ENCODE measurements at regions not wholly inside any gene's neighbourhood (a gene's known extent, or its start where the extent isn't known, plus 50 kb on each side); places are given as distances from the start of the nearest gene placed in this dataset.

DNA sequence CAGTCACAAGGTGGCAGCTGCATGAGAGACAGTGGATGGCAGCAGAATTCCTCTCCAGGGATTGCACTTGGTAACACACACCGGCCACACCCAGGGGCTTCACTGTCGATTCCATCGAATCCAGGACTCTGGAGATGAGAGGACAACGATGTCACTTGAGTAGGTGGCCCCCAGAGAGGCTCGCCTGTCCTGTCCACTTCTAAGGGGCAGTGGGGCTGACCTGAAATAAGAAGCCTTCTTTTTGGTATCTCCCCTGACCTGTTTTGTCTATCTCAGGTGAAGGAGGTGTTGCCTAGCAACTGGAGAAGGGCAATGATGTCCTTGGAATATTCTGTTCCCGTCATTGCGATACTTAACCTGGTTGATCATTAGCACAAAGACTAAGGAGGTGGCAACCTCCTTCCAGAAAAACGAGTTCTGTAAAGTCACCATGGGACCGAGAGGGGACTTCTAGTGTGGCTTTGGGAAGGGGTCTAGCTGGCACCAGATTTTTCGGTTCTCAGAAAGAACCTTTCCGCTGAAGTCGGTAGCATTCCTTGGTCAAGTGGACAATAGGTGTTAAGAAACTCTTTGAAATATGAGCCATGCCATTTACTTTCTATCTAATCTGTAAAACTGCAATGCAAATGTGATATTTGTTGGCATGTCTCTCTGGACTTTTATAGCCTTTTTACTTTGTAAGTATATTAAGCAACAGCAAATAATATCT is 85.2 kb upstream of the TMPRSS2 start:
- DNase-seq (ENCODE audit: low spot score), result no peak

DNA sequence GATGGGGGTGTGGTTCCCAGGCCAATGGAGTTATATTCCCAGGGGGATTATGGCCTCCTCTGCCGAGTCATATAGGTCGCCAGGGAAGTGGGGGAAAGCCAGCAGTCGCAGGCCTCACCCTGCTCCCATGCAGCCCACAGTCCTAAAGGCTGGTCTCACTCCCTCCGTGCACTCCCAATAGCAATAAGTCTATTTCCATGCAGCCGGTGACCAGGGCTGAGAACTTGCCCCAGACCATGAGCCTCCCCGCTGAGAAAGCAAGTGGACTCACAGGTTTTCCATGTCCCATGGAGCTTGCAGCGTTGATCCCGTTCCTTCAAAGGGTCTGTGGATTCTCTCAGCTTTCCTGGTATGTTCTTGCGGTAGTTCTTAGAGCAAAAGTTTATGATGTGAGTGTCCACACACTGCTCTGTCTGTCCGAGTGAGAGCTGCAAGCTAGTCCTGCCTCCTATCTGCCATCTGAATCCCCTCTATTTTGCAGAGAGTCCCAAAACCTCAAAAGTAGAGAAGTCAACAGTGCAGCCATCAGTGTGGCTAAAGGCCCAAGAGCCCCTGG is 81.7 kb upstream of the TMPRSS2 start:
- no peak for DNase-seq (ENCODE audit: low spot score)

GRCh38 chr21:41589131-41589530 is 81.2 kb upstream of the TMPRSS2 start:
- DNase-seq (ENCODE audit: low spot score), result no peak

DNA sequence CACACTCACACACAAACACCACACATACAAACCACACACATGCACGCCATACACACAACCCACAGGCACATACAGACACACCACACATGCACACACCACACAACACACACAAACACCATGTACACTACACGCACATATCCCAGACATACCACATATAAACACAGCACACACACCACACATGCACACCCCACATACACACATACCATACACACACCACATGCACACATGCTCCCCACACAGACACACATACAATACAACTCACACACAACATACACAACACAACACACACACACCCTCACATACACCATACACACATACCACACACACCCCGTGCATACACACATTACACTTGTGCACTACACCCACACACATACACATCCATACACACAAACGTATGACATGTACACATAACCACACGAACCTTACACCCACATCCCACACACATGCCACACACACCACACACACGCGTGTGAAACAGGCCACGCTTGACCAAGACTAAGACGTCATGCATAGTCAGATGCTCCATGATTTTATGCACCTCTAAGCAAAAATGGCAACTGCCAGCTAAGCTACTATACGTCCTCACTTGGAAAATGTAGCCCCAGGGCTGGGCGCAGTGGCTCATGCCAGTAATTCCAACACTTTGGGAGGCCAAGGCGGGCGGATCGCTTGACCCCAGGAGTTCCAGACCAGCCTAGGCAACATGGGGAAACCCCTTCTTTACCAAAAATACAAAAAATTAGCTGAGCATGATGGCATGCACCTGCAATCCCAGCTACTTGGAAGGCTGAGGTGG is 77.4 kb upstream of the TMPRSS2 start:
- DNase-seq (ENCODE audit: low spot score), result no peak

DNA sequence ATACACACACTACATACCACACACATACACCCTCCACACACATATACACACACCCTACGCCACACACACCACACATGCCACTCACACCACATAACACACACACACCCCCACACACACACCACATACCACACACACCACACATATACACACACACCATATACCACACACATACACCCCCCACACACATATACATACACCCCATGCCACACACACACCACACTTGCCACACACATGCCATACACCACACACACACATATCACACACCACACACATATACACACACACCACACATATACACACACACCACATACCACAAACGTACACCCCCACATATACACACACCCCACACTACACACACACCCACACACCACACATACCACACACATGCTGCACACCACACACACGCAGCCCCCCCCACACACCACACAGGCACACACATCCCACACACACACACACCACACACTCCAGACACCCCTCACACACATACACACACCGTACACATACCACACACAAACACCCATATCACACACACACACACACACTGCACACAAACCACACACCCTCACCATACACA is 76.7 kb upstream of the TMPRSS2 start:
- no peak for DNase-seq (ENCODE audit: low spot score)

- DNase-seq (ENCODE audit: low spot score), result peak; percentile 65
These were observed 75.4 kb upstream of the TMPRSS2 start for GRCh38 chr21:41583274-41583790.

DNA sequence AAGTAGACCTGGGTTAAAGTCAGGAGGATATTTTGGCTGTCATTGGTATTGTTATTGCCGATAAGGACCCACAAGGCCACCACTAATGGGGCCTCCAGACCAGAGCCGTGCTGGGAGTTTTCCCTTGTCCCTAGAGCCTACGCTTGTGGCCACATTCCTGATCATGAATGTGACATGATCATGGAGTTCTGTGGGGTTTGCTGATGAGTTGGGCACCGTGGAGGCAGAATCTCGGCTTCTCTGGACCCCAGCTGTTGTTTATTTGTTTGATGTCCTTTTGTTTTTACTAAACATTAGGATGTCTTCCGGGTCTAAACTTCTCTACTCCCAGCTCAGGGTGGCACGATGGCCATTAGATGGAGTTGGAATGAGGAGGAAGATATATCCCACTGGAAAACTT is 74.9 kb upstream of the TMPRSS2 start:
- no peak for DNase-seq (ENCODE audit: low spot score)

DNA sequence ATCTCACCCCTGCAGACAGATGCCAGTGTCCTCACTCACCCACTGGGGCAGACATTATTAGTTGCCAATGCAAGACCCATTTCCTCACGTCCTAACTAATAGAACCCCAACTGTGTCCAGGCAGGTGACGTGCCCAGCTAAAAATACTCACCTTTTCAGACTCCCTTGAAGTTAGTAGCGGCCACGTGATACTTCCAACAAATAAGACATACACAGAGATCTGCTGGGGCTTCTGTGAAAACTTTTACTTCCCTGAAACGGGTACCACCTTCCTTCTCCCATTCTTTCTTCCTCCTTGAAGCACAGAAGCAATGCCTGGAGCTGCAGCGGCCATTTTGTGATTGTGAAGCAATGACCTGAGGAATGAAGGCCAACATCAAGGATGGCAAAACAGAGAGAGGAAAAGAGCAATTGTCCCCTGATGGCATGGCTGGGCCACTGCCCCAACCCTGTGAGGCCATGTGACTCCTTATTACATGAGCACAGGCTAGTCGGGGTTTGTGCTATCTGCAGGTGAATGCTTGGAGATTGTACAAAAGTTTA is 74.4 kb upstream of the TMPRSS2 start:
- no peak for DNase-seq (ENCODE audit: low spot score)

DNA sequence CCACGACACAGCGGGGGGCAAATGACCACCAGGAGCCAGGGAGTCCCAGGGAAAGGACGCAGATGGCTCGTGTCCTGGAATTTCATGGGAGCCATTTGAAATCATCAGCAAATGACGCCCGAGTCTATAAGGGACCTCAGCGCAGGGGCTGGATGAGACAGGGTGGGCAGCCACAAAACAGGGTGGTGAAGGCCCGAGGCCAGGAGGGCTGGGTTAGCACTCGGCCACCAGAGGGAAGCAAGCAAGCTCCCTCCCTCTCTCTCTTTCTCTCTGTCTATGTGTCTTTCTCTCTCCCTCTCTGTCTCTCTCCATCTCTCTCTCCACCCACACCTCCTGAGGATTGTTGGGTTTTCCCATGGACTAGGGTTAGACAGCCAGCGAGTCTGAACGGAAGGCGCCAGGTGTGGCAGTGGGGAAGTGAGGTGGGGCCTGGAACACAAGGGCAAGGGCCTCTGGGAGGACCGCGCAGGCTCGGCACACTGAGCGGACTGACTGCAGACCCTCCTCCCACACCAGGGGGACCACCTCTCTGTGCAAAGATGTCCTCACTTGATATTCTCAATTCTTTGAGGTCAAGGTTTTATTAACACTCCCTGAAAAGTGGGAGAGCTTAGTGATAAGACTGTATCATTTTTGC is 73.8 kb upstream of the TMPRSS2 start:
- DNase-seq (ENCODE audit: low spot score), result no peak

- DNase-seq (ENCODE audit: low spot score), result no peak
These were observed 73.0 kb upstream of the TMPRSS2 start for GRCh38 chr21:41580758-41581554.

DNA sequence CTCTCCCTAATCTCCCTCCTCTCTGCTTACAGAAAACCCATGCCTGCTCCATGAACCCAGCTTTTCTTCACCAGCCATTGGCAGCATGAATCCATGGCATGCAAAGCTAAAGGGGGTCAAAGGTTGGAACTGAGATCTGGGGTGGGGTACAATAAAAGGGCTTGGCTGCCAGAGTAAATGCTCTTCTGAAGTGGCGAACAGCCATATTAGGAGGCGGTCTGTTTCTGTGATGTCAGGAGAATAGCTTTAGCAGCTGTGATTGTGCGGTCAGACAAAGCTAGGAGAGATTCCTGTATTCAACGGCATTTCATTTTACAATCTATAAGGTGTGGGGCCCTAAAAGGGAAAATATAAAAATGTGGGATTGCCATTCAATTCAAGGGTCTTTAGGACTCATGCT is 71.7 kb upstream of the TMPRSS2 start:
- DNase-seq (ENCODE audit: low spot score), result no peak

- no peak for DNase-seq (ENCODE audit: low spot score)
These were observed 70.8 kb upstream of the TMPRSS2 start for GRCh38 chr21:41578716-41579115.

DNA sequence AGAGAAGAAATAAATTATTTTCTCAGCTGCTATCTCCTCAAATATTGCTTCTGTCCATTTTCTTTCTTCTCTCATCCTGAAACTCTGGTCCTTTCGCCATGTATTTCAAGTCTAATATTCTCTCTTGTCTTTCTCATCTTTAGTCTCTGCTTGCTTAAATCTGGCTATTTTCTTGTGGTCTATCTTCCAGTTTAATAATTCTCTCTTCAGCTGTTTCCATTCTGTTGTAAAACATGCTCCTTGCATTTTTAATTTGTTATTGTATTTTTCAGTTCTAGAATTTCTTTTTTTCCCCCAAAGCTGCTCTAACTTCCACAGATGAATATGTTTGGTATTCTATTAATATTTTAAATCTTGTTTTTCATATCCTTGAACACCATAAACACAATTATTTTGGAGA is 70.1 kb upstream of the TMPRSS2 start:
- no peak for DNase-seq (ENCODE audit: low spot score)

- DNase-seq (ENCODE audit: low spot score), result no peak
These were observed 68.2 kb upstream of the TMPRSS2 start for GRCh38 chr21:41576013-41576615.

DNA sequence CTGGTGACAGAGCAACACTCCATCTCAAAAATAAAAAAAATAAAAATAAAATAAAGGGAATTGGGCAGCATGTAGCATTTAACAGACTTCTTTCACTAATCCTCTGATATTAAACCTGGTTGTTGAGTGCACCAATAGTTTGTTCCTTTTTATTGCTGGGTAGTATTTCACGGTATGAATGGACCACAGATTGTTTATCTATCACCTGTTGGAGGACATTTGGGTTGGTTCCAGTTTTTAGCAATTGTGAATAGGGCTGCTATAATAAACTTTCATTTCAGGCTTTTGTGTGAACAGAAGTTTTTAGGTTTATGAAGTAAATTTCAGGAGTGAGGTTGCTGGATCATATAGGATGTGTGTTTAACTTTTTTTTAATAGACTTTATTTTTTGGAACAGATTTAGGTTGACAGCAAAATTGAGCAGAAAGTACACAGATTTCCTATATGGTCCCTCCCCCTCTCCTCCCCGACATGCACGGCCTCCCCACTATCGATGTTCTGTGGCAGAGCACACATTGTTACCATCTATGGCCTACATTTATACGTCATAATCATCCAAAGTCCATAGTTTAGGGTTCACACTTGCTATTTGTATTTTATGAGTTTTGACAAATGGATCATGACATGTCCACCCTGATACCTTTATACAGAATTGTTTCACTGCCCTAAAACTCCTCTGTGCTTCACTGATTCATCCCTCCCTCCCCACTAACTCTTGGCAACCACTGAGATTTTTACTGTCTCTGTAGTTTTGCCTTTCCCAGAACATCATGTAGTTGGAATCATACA is 66.1 kb upstream of the TMPRSS2 start:
- DNase-seq (ENCODE audit: low spot score), result no peak

GRCh38 chr21:41571938-41572510 is 64.1 kb upstream of the TMPRSS2 start:
- DNase-seq (ENCODE audit: low spot score), result no peak

DNA sequence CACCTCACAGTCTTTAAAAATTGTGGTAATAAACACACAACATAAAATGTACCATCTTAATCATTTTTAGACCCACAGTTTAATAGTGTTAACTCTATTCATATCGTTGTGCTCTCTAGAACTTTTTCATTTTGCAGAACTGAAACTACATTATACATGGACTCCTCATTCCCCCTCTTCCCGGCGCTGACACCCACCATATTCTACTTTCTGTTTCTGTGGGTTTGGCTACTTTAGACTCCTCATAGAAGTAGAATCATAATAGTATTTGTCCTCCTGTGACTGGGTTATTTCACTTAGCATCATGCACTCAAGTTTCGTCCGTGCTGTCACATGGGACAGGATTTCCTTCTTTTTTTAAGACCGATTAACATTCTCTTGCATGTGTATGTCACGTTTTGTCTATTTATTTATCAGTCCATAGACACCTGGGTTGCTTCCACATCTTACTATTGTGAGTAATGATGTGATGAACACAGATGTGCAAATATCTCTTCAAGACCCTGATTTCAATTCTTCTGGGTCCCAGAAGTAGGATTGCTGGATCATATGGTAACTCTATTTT is 62.9 kb upstream of the TMPRSS2 start:
- DNase-seq (ENCODE audit: low spot score), result no peak

DNA sequence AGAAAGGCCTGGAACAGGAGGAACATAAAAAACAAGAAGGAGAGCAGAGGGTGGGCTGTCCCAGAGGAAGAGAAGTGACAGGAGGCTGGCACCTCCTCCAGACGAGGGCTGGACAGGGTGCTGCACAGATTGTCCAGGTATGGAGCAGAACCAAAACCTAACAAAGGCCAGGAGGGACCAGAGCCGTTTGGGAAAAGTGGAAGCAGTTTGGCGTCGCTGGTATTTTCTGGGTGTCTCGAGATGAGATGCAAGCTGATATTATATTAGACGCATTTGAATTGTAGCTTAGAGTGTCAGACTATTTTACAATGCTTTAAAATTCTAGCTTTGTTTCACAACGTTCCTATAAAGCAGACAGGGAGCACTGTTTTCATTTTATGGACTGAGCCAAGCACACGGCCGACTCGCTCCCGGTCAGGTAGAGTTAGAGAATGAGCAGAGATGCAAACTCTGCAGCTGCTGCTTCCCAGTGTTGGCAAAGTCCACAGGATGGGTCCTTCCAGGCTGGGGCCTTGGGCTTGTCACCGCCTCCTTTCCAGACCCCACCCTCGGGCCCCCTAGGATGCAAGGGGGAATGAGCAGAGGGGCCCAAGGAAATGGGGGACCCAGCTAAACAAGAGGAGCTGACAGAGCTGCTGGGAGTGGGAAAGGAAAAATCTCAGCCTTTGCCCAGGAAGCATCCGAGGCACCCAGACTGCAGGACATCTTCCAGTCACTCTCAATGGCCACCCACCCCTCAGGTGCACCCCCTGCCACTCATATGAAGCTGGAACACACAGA is 60.8 kb upstream of the TMPRSS2 start:
- no peak for DNase-seq (ENCODE audit: low spot score)
